Astrocyte of the cerebellum (primary cell): ENCODE measurements at regions not wholly inside any gene's neighbourhood (a gene's known extent, or its start where the extent isn't known, plus 50 kb on each side); places are given as distances from the start of the nearest gene placed in this dataset.

Experiments used
- DNase-seq: peaks from one replicate; pipeline ENCODE4 v3.0.0-alpha.2; 2011; ENCODE audit warnings: low read depth
- H3K4me3 ChIP-seq: 2 replicates; pipeline ENCODE4 v1.5.1; 2011; ENCODE audit warnings: mild to moderate bottlenecking, low read depth, low read length, moderate library complexity
- CTCF ChIP-seq: IDR thresholded peaks from 2 replicates; pipeline ENCODE4 v1.5.1; 2012; ENCODE audit warnings: low read length, low read depth, moderate library complexity, mild to moderate bottlenecking; ENCODE audit errors: missing control alignments
- in situ Hi-C: cut with HindIII; loops from 2 replicates; pipeline ENCODE4 v1.10.0; 2017; ENCODE audit warnings: low sequenced_read_pairs

GRCh38 chr6:106886081-106886843 lies 88.3 kb downstream of the CD24 start:
- in situ Hi-C loops: no loop called here
- no peak for TF ChIP-seq CTCF
- no peak for DNase-seq
- no peak overlapping the region for H3K4me3 ChIP-seq

GRCh38 chr6:106885679-106886078 lies 88.8 kb downstream of the CD24 start:
- TF ChIP-seq CTCF: no peak
- DNase-seq: no peak
- in situ Hi-C loops: no loop called here
- H3K4me3 ChIP-seq: no peak overlapping the region

- in situ Hi-C loops: no loop called here
- no peak overlapping the region for H3K4me3 ChIP-seq
- no peak for DNase-seq
- no peak for TF ChIP-seq CTCF
Measured at GRCh38 chr6:106884576-106884975, 90.0 kb downstream of the CD24 start.

GRCh38 chr6:106883808-106884262 lies 90.7 kb downstream of the CD24 start:
- in situ Hi-C loops: no loop called here
- no peak for TF ChIP-seq CTCF
- no peak overlapping the region for H3K4me3 ChIP-seq
- no peak for DNase-seq

- no peak overlapping the region for H3K4me3 ChIP-seq
- no peak for TF ChIP-seq CTCF
- DNase-seq: no peak
- in situ Hi-C loops: no loop called here
Measured at GRCh38 chr6:106882601-106883518, 91.7 kb downstream of the CD24 start.

GRCh38 chr6:106882138-106882537 lies 92.4 kb downstream of the CD24 start:
- in situ Hi-C loops: no loop called here
- TF ChIP-seq CTCF: no peak
- no peak overlapping the region for H3K4me3 ChIP-seq
- no peak for DNase-seq
